Ascending aorta (tissue), 2 donors: ENCODE measurements at regions not wholly inside any gene's neighbourhood (a gene's known extent, or its start where the extent isn't known, plus 50 kb on each side); places are given as distances from the start of the nearest gene placed in this dataset.

ENCODE experiments used
- DNase-seq, 2 donors: peaks; one replicate each; pipeline ENCODE4 v3.0.0-alpha.2; 2019; ENCODE audit warnings: low spot score in 2 of 2
- H3K27ac ChIP-seq, 2 donors: fragments of 200-600 bp; sonication (generic); one replicate each; pipeline ENCODE4 v1.5.1; 2016 to 2017; ENCODE audit warnings: mild to moderate bottlenecking in 1 of 2
- H3K27me3 ChIP-seq: fragments of 200-600 bp; sonication (generic); one replicate; pipeline ENCODE4 v1.5.1; 2017
- H3K36me3 ChIP-seq, 2 donors: fragments of 200-600 bp; sonication (generic); one replicate each; pipeline ENCODE4 v1.5.1; 2016
- H3K4me1 ChIP-seq, 2 donors: fragments of 200-600 bp; sonication (generic); one replicate each; pipeline ENCODE4 v1.5.1; 2016 to 2017; ENCODE audit warnings: mild to moderate bottlenecking in 1 of 2
- H3K4me3 ChIP-seq, 2 donors: fragments of 200-600 bp; sonication (generic); one replicate each; pipeline ENCODE4 v1.5.1; 2016 to 2017; ENCODE audit warnings: mild to moderate bottlenecking in 1 of 2
- H3K9me3 ChIP-seq, 2 donors: fragments of 200-600 bp; sonication (generic); one replicate each; pipeline ENCODE4 v1.5.1; 2016
- CTCF ChIP-seq, 3 experiments: fragments of 200-600 bp in 2 of 3; fragments of 450-650 bp in 1 of 3; sonication (generic) in 2 of 3; IDR thresholded peaks; one replicate each; pipeline ENCODE4 v1.5.1; 2016 to 2019; ENCODE audit warnings: antibody characterized with exemption in 3 of 3, mild to moderate bottlenecking in 1 of 3, moderate library complexity in 1 of 3
- intact Hi-C: fragments of 100-400 bp; cut with DNase I; formaldehyde crosslinking; loops from one replicate; pipeline ENCODE4 v1.15.1; 2023

GRCh38 chr2:150876251-150876950, 385.3 kb downstream of the RBM43 start:
- Histone ChIP-seq H3K4me1 (no peaks in the 10 kb centered on the region), H3K36me3 (no peaks in the 10 kb centered on the region), H3K27ac (no peak overlapping the region), H3K27me3 (no peaks in the 10 kb centered on the region), H3K4me3 (no peak overlapping the region), H3K9me3 (no peaks in the 10 kb centered on the region)
- intact Hi-C loops = no loop called here
- no peak for DNase-seq
- no peak for TF ChIP-seq CTCF (IDR thresholded peaks at IDR 0.05)

- Histone ChIP-seq H3K9me3 (no peaks in the 10 kb centered on the region), H3K27me3 (no peaks in the 10 kb centered on the region), H3K36me3 (no peaks in the 10 kb centered on the region), H3K4me1 (no peaks in the 10 kb centered on the region), H3K27ac (no peak overlapping the region), H3K4me3 (no peak overlapping the region)
- intact Hi-C loops = no loop called here
- no peak for TF ChIP-seq CTCF (IDR thresholded peaks at IDR 0.05)
- DNase-seq = no peak
These were observed 385.9 kb upstream of the RND3 start for GRCh38 chr2:150873396-150873772.

- no peaks in the 10 kb centered on the region for H3K36me3 ChIP-seq
- no peak overlapping the region for H3K27ac ChIP-seq
- no peak overlapping the region for H3K4me3 ChIP-seq
- intact Hi-C loops = no loop called here
- TF ChIP-seq CTCF (IDR thresholded peaks at IDR 0.05) = no peak
- no peaks in the 10 kb centered on the region for H3K9me3 ChIP-seq
- no peaks in the 10 kb centered on the region for H3K27me3 ChIP-seq
- no peaks in the 10 kb centered on the region for H3K4me1 ChIP-seq
- no peak for DNase-seq
These were observed 385.4 kb upstream of the RND3 start for GRCh38 chr2:150872756-150873395.

GRCh38 chr2:150866431-150866830, 379.0 kb upstream of the RND3 start:
- no peaks in the 10 kb centered on the region for H3K4me1 ChIP-seq
- H3K27me3 ChIP-seq = no peaks in the 10 kb centered on the region
- no peak overlapping the region for H3K27ac ChIP-seq
- TF ChIP-seq CTCF (IDR thresholded peaks at IDR 0.05) = no peak
- no peaks in the 10 kb centered on the region for H3K36me3 ChIP-seq
- intact Hi-C loops = no loop called here
- no peak for DNase-seq
- no peak overlapping the region for H3K4me3 ChIP-seq
- H3K9me3 ChIP-seq = peaks cover 0 to 3% of the 10 kb centered on the region in 2 donors

GRCh38 chr2:150863691-150864090, 376.2 kb upstream of the RND3 start:
- intact Hi-C loops = no loop called here
- Histone ChIP-seq H3K4me1 (no peaks in the 10 kb centered on the region), H3K4me3 (no peak overlapping the region), H3K27me3 (no peaks in the 10 kb centered on the region), H3K9me3 (peaks cover 0 to 3% of the 10 kb centered on the region in 2 donors), H3K36me3 (no peaks in the 10 kb centered on the region), H3K27ac (no peak overlapping the region)
- no peak for TF ChIP-seq CTCF (IDR thresholded peaks at IDR 0.05)
- DNase-seq = no peak
